ENCODE measurements at regions not wholly inside any gene's neighbourhood (a gene's known extent, or its start where the extent isn't known, plus 50 kb on each side); places are given as distances from the start of the nearest gene placed in this dataset.

GRCh38 chr2:234691968-234692955 lies 195.4 kb upstream of the ARL4C start:
- DNase-seq: no peak

GRCh38 chr2:234691214-234691575 lies 194.3 kb upstream of the ARL4C start:
- DNase-seq: no peak

GRCh38 chr2:234690569-234691213 lies 193.8 kb upstream of the ARL4C start:
- no peak for DNase-seq

- no peak for DNase-seq
These were observed 193.1 kb upstream of the ARL4C start for GRCh38 chr2:234689911-234690379.

GRCh38 chr2:234687718-234688475 lies 191.0 kb upstream of the ARL4C start:
- DNase-seq: no peak

GRCh38 chr2:234686088-234686890 lies 189.4 kb upstream of the ARL4C start:
- DNase-seq: no peak

GRCh38 chr2:234684466-234684865 lies 187.6 kb upstream of the ARL4C start:
- DNase-seq: no peak

GRCh38 chr2:234683950-234684349 lies 187.1 kb upstream of the ARL4C start:
- DNase-seq: no peak

- DNase-seq: no peak
These were observed 185.8 kb upstream of the ARL4C start for GRCh38 chr2:234682492-234683228.

- no peak for DNase-seq
These were observed 184.1 kb upstream of the ARL4C start for GRCh38 chr2:234680688-234681619.

- no peak for DNase-seq
These were observed 183.1 kb upstream of the ARL4C start for GRCh38 chr2:234679741-234680687.

GRCh38 chr2:234679301-234679740 lies 182.4 kb upstream of the ARL4C start:
- no peak for DNase-seq

GRCh38 chr2:234678711-234679110 lies 181.8 kb upstream of the ARL4C start:
- DNase-seq: no peak

GRCh38 chr2:234677758-234678538 lies 181.1 kb upstream of the ARL4C start:
- DNase-seq: no peak

GRCh38 chr2:234676783-234677450 lies 180.0 kb upstream of the ARL4C start:
- no peak for DNase-seq

GRCh38 chr2:234676109-234676782 lies 179.4 kb upstream of the ARL4C start:
- no peak for DNase-seq

GRCh38 chr2:234674781-234675201 lies 177.9 kb upstream of the ARL4C start:
- no peak for DNase-seq
